ENCODE measurements at regions not wholly inside any gene's neighbourhood (a gene's known extent, or its start where the extent isn't known, plus 50 kb on each side); places are given as distances from the start of the nearest gene placed in this dataset.

- TF ChIP-seq ZNF239 (tag by site-specific recombination; IDR thresholded peaks at IDR 0.05) = no peak
- no peak for TF ChIP-seq TCF7L2 (IDR thresholded peaks at IDR 0.05; ENCODE audit: borderline replicate concordance, low read depth, low read length)
Measured at GRCh38 chr9:88326015-88326414, 62.2 kb upstream of the SPIN1 start.

All from HEK293 (cell line).